ENCODE measurements at regions not wholly inside any gene's neighbourhood (a gene's known extent, or its start where the extent isn't known, plus 50 kb on each side); places are given as distances from the start of the nearest gene placed in this dataset.

- WGBS (ENCODE audit: extremely low coverage, insufficient coverage, low lambda C conversion rate): no CpG with 5 or more reads among the region's 1 CpG
- no peak overlapping the region for H2AK5ac ChIP-seq (ENCODE audit: low read length)
- no peak overlapping the region for H3K56ac ChIP-seq (ENCODE audit: low read length)
- no peak overlapping the region for H3K27ac ChIP-seq (ENCODE audit: low read depth, low read length)
- no peak overlapping the region for H3K23ac ChIP-seq (ENCODE audit: low read length)
- no peaks in the 10 kb centered on the region for H3K36me3 ChIP-seq (ENCODE audit: control insufficient read depth, insufficient read depth, low read length)
- no peak overlapping the region for H3K4ac ChIP-seq (ENCODE audit: low read depth, low read length)
- H3K4me2 ChIP-seq (ENCODE audit: low read length): no peak overlapping the region
- no peak overlapping the region for H3K9ac ChIP-seq (ENCODE audit: low read length)
- H2BK120ac ChIP-seq (ENCODE audit: low read depth, low read length): no peak overlapping the region
- no peak overlapping the region for H2BK15ac ChIP-seq (replicated peaks; ENCODE audit: low read depth)
- H4K5ac ChIP-seq (ENCODE audit: low read length): no peak overlapping the region
- H3K79me2 ChIP-seq (ENCODE audit: control insufficient read depth, insufficient read depth, low read length): no peaks in the 10 kb centered on the region
- no peak overlapping the region for H3K18ac ChIP-seq (ENCODE audit: low read length)
- H3K4me3 ChIP-seq (ENCODE audit: low read length): no peak overlapping the region
- no peak overlapping the region for H2BK5ac ChIP-seq (ENCODE audit: low read length)
- DNase-seq: no peak
- no peaks in the 10 kb centered on the region for H3K4me1 ChIP-seq (ENCODE audit: control insufficient read depth, low read depth, low read length)
- no peaks in the 10 kb centered on the region for H3K27me3 ChIP-seq (ENCODE audit: insufficient read depth, low read length, poor library complexity)
- no peaks in the 10 kb centered on the region for H3K79me1 ChIP-seq (ENCODE audit: low read length)
- no peak overlapping the region for H4K8ac ChIP-seq (ENCODE audit: low read depth, low read length)
Measured at GRCh38 chr4:175307326-175307725, 389.2 kb downstream of the ADAM29 start.

- no CpG with 5 or more reads among the region's 5 CpGs for WGBS (ENCODE audit: extremely low coverage, insufficient coverage, low lambda C conversion rate)
- no peak overlapping the region for H3K27ac ChIP-seq (ENCODE audit: low read depth, low read length)
- no peak overlapping the region for H2BK120ac ChIP-seq (ENCODE audit: low read depth, low read length)
Measured at GRCh38 chr4:175308236-175308635, 390.1 kb downstream of the ADAM29 start.

GRCh38 chr4:175309041-175309440 lies 390.9 kb downstream of the ADAM29 start:
- Histone ChIP-seq H4K8ac (ENCODE audit: low read depth, low read length) (no peak overlapping the region), H3K4me3 (ENCODE audit: low read length) (no peak overlapping the region), H3K18ac (ENCODE audit: low read length) (no peak overlapping the region), H3K79me1 (ENCODE audit: low read length) (no peaks in the 10 kb centered on the region), H3K79me2 (ENCODE audit: control insufficient read depth, insufficient read depth, low read length) (no peaks in the 10 kb centered on the region), H3K27me3 (ENCODE audit: insufficient read depth, low read length, poor library complexity) (no peaks in the 10 kb centered on the region), H3K4ac (ENCODE audit: low read depth, low read length) (no peak overlapping the region), H3K56ac (ENCODE audit: low read length) (no peak overlapping the region), H3K27ac (ENCODE audit: low read depth, low read length) (no peak overlapping the region), H3K23ac (ENCODE audit: low read length) (no peak overlapping the region), H2BK15ac (replicated peaks; ENCODE audit: low read depth) (no peak overlapping the region), H4K5ac (ENCODE audit: low read length) (no peak overlapping the region), H3K4me2 (ENCODE audit: low read length) (no peak overlapping the region), H3K9ac (ENCODE audit: low read length) (no peak overlapping the region), H2AK5ac (ENCODE audit: low read length) (no peak overlapping the region), H3K36me3 (ENCODE audit: control insufficient read depth, insufficient read depth, low read length) (no peaks in the 10 kb centered on the region), H2BK120ac (ENCODE audit: low read depth, low read length) (no peak overlapping the region), H3K4me1 (ENCODE audit: control insufficient read depth, low read depth, low read length) (no peaks in the 10 kb centered on the region), H2BK5ac (ENCODE audit: low read length) (no peak overlapping the region)
- DNase-seq: no peak
- WGBS (ENCODE audit: extremely low coverage, insufficient coverage, low lambda C conversion rate): no CpG with 5 or more reads among the region's 3 CpGs

More at GRCh38 chr4:175308236-175308635, 390.1 kb downstream of the ADAM29 start:
- Histone ChIP-seq H3K4ac (ENCODE audit: low read depth, low read length) (no peak overlapping the region), H3K9ac (ENCODE audit: low read length) (no peak overlapping the region), H3K4me3 (ENCODE audit: low read length) (no peak overlapping the region), H3K36me3 (ENCODE audit: control insufficient read depth, insufficient read depth, low read length) (no peaks in the 10 kb centered on the region), H3K79me2 (ENCODE audit: control insufficient read depth, insufficient read depth, low read length) (no peaks in the 10 kb centered on the region), H4K8ac (ENCODE audit: low read depth, low read length) (no peak overlapping the region), H2BK5ac (ENCODE audit: low read length) (no peak overlapping the region), H2BK15ac (replicated peaks; ENCODE audit: low read depth) (no peak overlapping the region), H3K79me1 (ENCODE audit: low read length) (no peaks in the 10 kb centered on the region), H3K56ac (ENCODE audit: low read length) (no peak overlapping the region), H3K4me2 (ENCODE audit: low read length) (no peak overlapping the region), H3K27me3 (ENCODE audit: insufficient read depth, low read length, poor library complexity) (no peaks in the 10 kb centered on the region), H3K23ac (ENCODE audit: low read length) (no peak overlapping the region), H3K18ac (ENCODE audit: low read length) (no peak overlapping the region), H2AK5ac (ENCODE audit: low read length) (no peak overlapping the region), H4K5ac (ENCODE audit: low read length) (no peak overlapping the region), H3K4me1 (ENCODE audit: control insufficient read depth, low read depth, low read length) (no peaks in the 10 kb centered on the region)
- DNase-seq: no peak

GRCh38 chr4:175325230-175325629 lies 407.1 kb downstream of the ADAM29 start:
- no peak overlapping the region for H3K56ac ChIP-seq (ENCODE audit: low read length)
- H3K27ac ChIP-seq (ENCODE audit: low read depth, low read length): no peak overlapping the region
- H3K4me2 ChIP-seq (ENCODE audit: low read length): no peak overlapping the region
- H3K79me2 ChIP-seq (ENCODE audit: control insufficient read depth, insufficient read depth, low read length): no peaks in the 10 kb centered on the region
- no peak for DNase-seq
- H2BK5ac ChIP-seq (ENCODE audit: low read length): no peak overlapping the region
- no peak overlapping the region for H3K4ac ChIP-seq (ENCODE audit: low read depth, low read length)
- H3K4me3 ChIP-seq (ENCODE audit: low read length): no peak overlapping the region
- H2AK5ac ChIP-seq (ENCODE audit: low read length): no peak overlapping the region
- H4K5ac ChIP-seq (ENCODE audit: low read length): no peak overlapping the region
- no peaks in the 10 kb centered on the region for H3K79me1 ChIP-seq (ENCODE audit: low read length)
- no peak overlapping the region for H2BK120ac ChIP-seq (ENCODE audit: low read depth, low read length)
- H3K36me3 ChIP-seq (ENCODE audit: control insufficient read depth, insufficient read depth, low read length): no peaks in the 10 kb centered on the region
- H3K18ac ChIP-seq (ENCODE audit: low read length): no peak overlapping the region
- H3K23ac ChIP-seq (ENCODE audit: low read length): no peak overlapping the region
- no peaks in the 10 kb centered on the region for H3K27me3 ChIP-seq (ENCODE audit: insufficient read depth, low read length, poor library complexity)
- no peak overlapping the region for H3K9ac ChIP-seq (ENCODE audit: low read length)
- no peak overlapping the region for H2BK15ac ChIP-seq (replicated peaks; ENCODE audit: low read depth)
- H4K8ac ChIP-seq (ENCODE audit: low read depth, low read length): no peak overlapping the region
- H3K4me1 ChIP-seq (ENCODE audit: control insufficient read depth, low read depth, low read length): no peaks in the 10 kb centered on the region
- no CpG with 5 or more reads among the region's 5 CpGs for WGBS (ENCODE audit: extremely low coverage, insufficient coverage, low lambda C conversion rate)

GRCh38 chr4:175326796-175327195 lies 408.6 kb downstream of the ADAM29 start:
- no peak overlapping the region for H4K8ac ChIP-seq (ENCODE audit: low read depth, low read length)
- no peak overlapping the region for H3K56ac ChIP-seq (ENCODE audit: low read length)
- no peaks in the 10 kb centered on the region for H3K79me1 ChIP-seq (ENCODE audit: low read length)
- no peaks in the 10 kb centered on the region for H3K4me1 ChIP-seq (ENCODE audit: control insufficient read depth, low read depth, low read length)
- H2BK5ac ChIP-seq (ENCODE audit: low read length): no peak overlapping the region
- no peaks in the 10 kb centered on the region for H3K27me3 ChIP-seq (ENCODE audit: insufficient read depth, low read length, poor library complexity)
- DNase-seq: peak; percentile 12
- H3K4me2 ChIP-seq (ENCODE audit: low read length): no peak overlapping the region
- H3K4ac ChIP-seq (ENCODE audit: low read depth, low read length): no peak overlapping the region
- no CpG with 5 or more reads among the region's 3 CpGs for WGBS (ENCODE audit: extremely low coverage, insufficient coverage, low lambda C conversion rate)
- no peaks in the 10 kb centered on the region for H3K36me3 ChIP-seq (ENCODE audit: control insufficient read depth, insufficient read depth, low read length)
- no peak overlapping the region for H2AK5ac ChIP-seq (ENCODE audit: low read length)
- H3K9ac ChIP-seq (ENCODE audit: low read length): no peak overlapping the region
- H3K27ac ChIP-seq (ENCODE audit: low read depth, low read length): no peak overlapping the region
- H2BK15ac ChIP-seq (replicated peaks; ENCODE audit: low read depth): no peak overlapping the region
- no peaks in the 10 kb centered on the region for H3K79me2 ChIP-seq (ENCODE audit: control insufficient read depth, insufficient read depth, low read length)
- no peak overlapping the region for H4K5ac ChIP-seq (ENCODE audit: low read length)
- no peak overlapping the region for H3K18ac ChIP-seq (ENCODE audit: low read length)
- no peak overlapping the region for H3K4me3 ChIP-seq (ENCODE audit: low read length)
- H2BK120ac ChIP-seq (ENCODE audit: low read depth, low read length): no peak overlapping the region
- no peak overlapping the region for H3K23ac ChIP-seq (ENCODE audit: low read length)

- Histone ChIP-seq H4K8ac (ENCODE audit: low read depth, low read length) (no peak overlapping the region), H3K4me2 (ENCODE audit: low read length) (no peak overlapping the region), H3K4ac (ENCODE audit: low read depth, low read length) (no peak overlapping the region), H2BK5ac (ENCODE audit: low read length) (no peak overlapping the region), H3K79me2 (ENCODE audit: control insufficient read depth, insufficient read depth, low read length) (no peaks in the 10 kb centered on the region), H3K79me1 (ENCODE audit: low read length) (no peaks in the 10 kb centered on the region), H3K56ac (ENCODE audit: low read length) (no peak overlapping the region), H2BK120ac (ENCODE audit: low read depth, low read length) (no peak overlapping the region), H3K23ac (ENCODE audit: low read length) (no peak overlapping the region), H3K18ac (ENCODE audit: low read length) (no peak overlapping the region), H3K4me1 (ENCODE audit: control insufficient read depth, low read depth, low read length) (no peaks in the 10 kb centered on the region), H2AK5ac (ENCODE audit: low read length) (no peak overlapping the region), H3K27ac (ENCODE audit: low read depth, low read length) (no peak overlapping the region), H2BK15ac (replicated peaks; ENCODE audit: low read depth) (no peak overlapping the region), H3K9ac (ENCODE audit: low read length) (no peak overlapping the region), H3K36me3 (ENCODE audit: control insufficient read depth, insufficient read depth, low read length) (no peaks in the 10 kb centered on the region), H3K4me3 (ENCODE audit: low read length) (no peak overlapping the region), H3K27me3 (ENCODE audit: insufficient read depth, low read length, poor library complexity) (no peaks in the 10 kb centered on the region), H4K5ac (ENCODE audit: low read length) (no peak overlapping the region)
- no CpG with 5 or more reads among the region's 2 CpGs for WGBS (ENCODE audit: extremely low coverage, insufficient coverage, low lambda C conversion rate)
- no peak for DNase-seq
Measured at GRCh38 chr4:175330236-175330635, 412.1 kb downstream of the ADAM29 start.

Measured in mesendoderm (in vitro differentiated cells).